NCI-H1105 (cell line): ENCODE measurements at regions not wholly inside any gene's neighbourhood (a gene's known extent, or its start where the extent isn't known, plus 50 kb on each side); places are given as distances from the start of the nearest gene placed in this dataset.
A peak's percentile ranks its signal among the peaks of the same experiment; 100 is the strongest.

ENCODE experiments used
- DNase-seq: peaks from one replicate; lab custom pipeline; 2025; lab: John Stamatoyannopoulos, UW

- no peak for DNase-seq
Observed at GRCh38 chr9:91098203-91098850, 263.4 kb downstream of the AUH start.

- no peak for DNase-seq
Observed at GRCh38 chr9:91099436-91099835, 262.3 kb downstream of the AUH start.

GRCh38 chr9:91100878-91101450 lies 260.8 kb downstream of the AUH start:
- no peak for DNase-seq

GRCh38 chr9:91101611-91102168 lies 260.0 kb downstream of the AUH start:
- no peak for DNase-seq

- no peak for DNase-seq
Observed at GRCh38 chr9:91102269-91102668, 259.4 kb downstream of the AUH start.

- DNase-seq, result no peak
Observed at GRCh38 chr9:91103931-91104330, 257.8 kb downstream of the AUH start.

GRCh38 chr9:91106415-91107081 lies 255.2 kb downstream of the AUH start:
- DNase-seq, result no peak

GRCh38 chr9:91111226-91111625 lies 250.5 kb downstream of the AUH start:
- no peak for DNase-seq

- DNase-seq, result no peak
Observed at GRCh38 chr9:91111876-91112275, 249.8 kb downstream of the AUH start.

GRCh38 chr9:91113016-91113415 lies 248.7 kb downstream of the AUH start:
- no peak for DNase-seq

GRCh38 chr9:91114450-91114849 lies 247.3 kb downstream of the AUH start:
- DNase-seq, result no peak

- DNase-seq, result no peak
Observed at GRCh38 chr9:91116211-91116610, 245.5 kb downstream of the AUH start.

GRCh38 chr9:91116711-91117110 lies 245.0 kb downstream of the AUH start:
- DNase-seq, result no peak

GRCh38 chr9:91117474-91117891 lies 244.2 kb downstream of the AUH start:
- DNase-seq, result no peak

- peak; percentile 29 for DNase-seq
Observed at GRCh38 chr9:91117959-91118703, 243.6 kb downstream of the AUH start.

- DNase-seq, result no peak
Observed at GRCh38 chr9:91118704-91119025, 243.1 kb downstream of the AUH start.

GRCh38 chr9:91119142-91119541 lies 242.6 kb downstream of the AUH start:
- no peak for DNase-seq

- DNase-seq, result no peak
Observed at GRCh38 chr9:91119679-91120078, 242.0 kb downstream of the AUH start.

GRCh38 chr9:91120200-91120599 lies 241.5 kb downstream of the AUH start:
- no peak for DNase-seq

- DNase-seq, result no peak
Observed at GRCh38 chr9:91122755-91123154, 239.0 kb downstream of the AUH start.

- DNase-seq, result no peak
Observed at GRCh38 chr9:91126761-91127445, 234.8 kb downstream of the AUH start.

GRCh38 chr9:91127653-91128052 lies 234.1 kb downstream of the AUH start:
- DNase-seq, result no peak
